ENCODE measurements at regions not wholly inside any gene's neighbourhood (a gene's known extent, or its start where the extent isn't known, plus 50 kb on each side); places are given as distances from the start of the nearest gene placed in this dataset.

DNA sequence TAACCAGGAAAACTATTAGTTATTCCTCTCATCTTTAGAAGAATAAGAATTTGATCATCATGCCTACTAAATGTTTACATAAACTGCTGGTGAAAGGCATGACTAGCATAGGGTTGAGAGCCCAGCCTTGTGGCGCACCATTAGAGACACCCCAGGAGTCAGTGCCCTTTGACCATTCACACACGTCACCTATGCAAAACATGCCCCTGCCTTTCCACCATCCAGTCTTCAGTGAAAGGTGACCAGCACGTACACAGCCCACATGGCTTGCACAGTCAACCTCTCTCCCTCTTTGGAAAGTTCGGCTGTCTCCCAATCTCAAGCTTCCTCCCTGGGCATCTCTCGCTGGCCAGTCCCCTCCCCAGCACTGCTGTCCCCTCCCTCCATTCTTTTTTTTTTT is 150.3 kb downstream of the ENGASE start:
- no peak for FAIRE-seq

DNA sequence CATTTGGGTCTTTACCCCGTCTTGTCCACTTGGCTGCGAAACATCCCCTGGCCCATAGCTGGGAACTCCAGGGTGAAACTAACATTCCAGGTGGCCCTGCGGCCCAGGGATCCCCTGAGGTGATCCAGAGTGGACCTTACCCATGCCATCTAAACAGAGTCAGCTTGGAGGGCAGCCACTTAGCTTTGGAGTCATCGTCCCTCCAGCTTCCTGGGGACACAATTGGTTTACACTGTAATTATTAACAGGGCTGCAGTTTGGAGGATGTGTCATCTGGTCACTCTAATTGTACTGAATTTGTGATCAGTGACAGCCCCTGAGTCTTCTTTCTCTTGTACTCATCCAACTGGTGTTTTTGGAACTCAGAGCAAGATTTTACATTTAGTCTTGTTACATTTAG is 149.9 kb downstream of the ENGASE start:
- Histone ChIP-seq H3K79me2 (ENCODE audit: control insufficient read depth, insufficient read depth, low read length) (no peaks in the 10 kb centered on the region), H3K4me3 (ENCODE audit: control insufficient read depth in 2 of 3, extremely low read depth in 1 of 3, insufficient read depth in 2 of 3, low read depth in 1 of 3, low read length in 3 of 3) (no peak overlapping the region), H3K36me3 (ENCODE audit: control insufficient read depth in 2 of 2, extremely low read depth in 1 of 2, insufficient read depth in 2 of 2, low read length in 2 of 2) (no peaks in the 10 kb centered on the region), H3K9me3 (ENCODE audit: control insufficient read depth, low read depth, low read length) (no peaks in the 10 kb centered on the region), H3K27me3 (ENCODE audit: control insufficient read depth, extremely low read depth, insufficient read depth, low read length) (peaks cover 39% of the 10 kb centered on the region), H3K9me1 (ENCODE audit: control insufficient read depth, extremely low read depth, insufficient read depth, low read length) (no peaks in the 10 kb centered on the region), H3K4me1 (ENCODE audit: control insufficient read depth, extremely low read depth, insufficient read depth, low read length) (peaks cover 23% of the 10 kb centered on the region), H3K4me2 (ENCODE audit: control insufficient read depth, extremely low read depth, insufficient read depth, low read depth, low read length) (no peak overlapping the region), H4K20me1 (ENCODE audit: control insufficient read depth, extremely low read depth, insufficient read depth, low read length) (no peaks in the 10 kb centered on the region), H3K27ac (ENCODE audit: control insufficient read depth, insufficient read depth, low read length) (no peak overlapping the region), H2AFZ (ENCODE audit: control insufficient read depth, low read length) (no peak overlapping the region), H3K9ac (ENCODE audit: control insufficient read depth, extremely low read depth, insufficient read depth, low read length) (no peak overlapping the region)
- TF ChIP-seq EZH2 (IDR thresholded peaks at IDR 0.05; ENCODE audit: low read length): no peak
- TF ChIP-seq, protein P1, sequence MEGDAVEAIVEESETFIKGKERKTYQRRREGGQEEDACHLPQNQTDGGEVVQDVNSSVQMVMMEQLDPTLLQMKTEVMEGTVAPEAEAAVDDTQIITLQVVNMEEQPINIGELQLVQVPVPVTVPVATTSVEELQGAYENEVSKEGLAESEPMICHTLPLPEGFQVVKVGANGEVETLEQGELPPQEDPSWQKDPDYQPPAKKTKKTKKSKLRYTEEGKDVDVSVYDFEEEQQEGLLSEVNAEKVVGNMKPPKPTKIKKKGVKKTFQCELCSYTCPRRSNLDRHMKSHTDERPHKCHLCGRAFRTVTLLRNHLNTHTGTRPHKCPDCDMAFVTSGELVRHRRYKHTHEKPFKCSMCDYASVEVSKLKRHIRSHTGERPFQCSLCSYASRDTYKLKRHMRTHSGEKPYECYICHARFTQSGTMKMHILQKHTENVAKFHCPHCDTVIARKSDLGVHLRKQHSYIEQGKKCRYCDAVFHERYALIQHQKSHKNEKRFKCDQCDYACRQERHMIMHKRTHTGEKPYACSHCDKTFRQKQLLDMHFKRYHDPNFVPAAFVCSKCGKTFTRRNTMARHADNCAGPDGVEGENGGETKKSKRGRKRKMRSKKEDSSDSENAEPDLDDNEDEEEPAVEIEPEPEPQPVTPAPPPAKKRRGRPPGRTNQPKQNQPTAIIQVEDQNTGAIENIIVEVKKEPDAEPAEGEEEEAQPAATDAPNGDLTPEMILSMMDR (optimal IDR thresholded peaks at IDR 0.05 in 1 of 3, IDR thresholded peaks at IDR 0.05 in 1 of 3, conservative IDR thresholded peaks at IDR 0.05 in 1 of 3; ENCODE audit: extremely low read depth in 1 of 3, insufficient read depth in 2 of 3, low read length in 3 of 3): no peak
- dilution Hi-C loops (cut with MboI; ENCODE audit: extremely low pct_ligation_motif_present, low sequenced_read_pairs): no loop called here
- FAIRE-seq (no peak), DNase-seq (ENCODE audit: low read depth, low spot score) (no peak)

More for the DNA sequence above, 150.3 kb downstream of the ENGASE start:
- dilution Hi-C loops (cut with MboI; ENCODE audit: extremely low pct_ligation_motif_present, low sequenced_read_pairs): no loop called here
- Histone ChIP-seq H3K4me2 (ENCODE audit: control insufficient read depth, extremely low read depth, insufficient read depth, low read depth, low read length) (no peak overlapping the region), H3K9me1 (ENCODE audit: control insufficient read depth, extremely low read depth, insufficient read depth, low read length) (no peaks in the 10 kb centered on the region), H3K36me3 (ENCODE audit: control insufficient read depth in 2 of 2, extremely low read depth in 1 of 2, insufficient read depth in 2 of 2, low read length in 2 of 2) (no peaks in the 10 kb centered on the region), H3K79me2 (ENCODE audit: control insufficient read depth, insufficient read depth, low read length) (no peaks in the 10 kb centered on the region), H3K4me3 (ENCODE audit: control insufficient read depth in 2 of 3, extremely low read depth in 1 of 3, insufficient read depth in 2 of 3, low read depth in 1 of 3, low read length in 3 of 3) (no peak overlapping the region), H3K27ac (ENCODE audit: control insufficient read depth, insufficient read depth, low read length) (no peak overlapping the region), H2AFZ (ENCODE audit: control insufficient read depth, low read length) (no peak overlapping the region), H3K4me1 (ENCODE audit: control insufficient read depth, extremely low read depth, insufficient read depth, low read length) (peaks cover 23% of the 10 kb centered on the region), H3K9me3 (ENCODE audit: control insufficient read depth, low read depth, low read length) (no peaks in the 10 kb centered on the region), H3K9ac (ENCODE audit: control insufficient read depth, extremely low read depth, insufficient read depth, low read length) (no peak overlapping the region), H3K27me3 (ENCODE audit: control insufficient read depth, extremely low read depth, insufficient read depth, low read length) (peaks cover 38% of the 10 kb centered on the region), H4K20me1 (ENCODE audit: control insufficient read depth, extremely low read depth, insufficient read depth, low read length) (no peaks in the 10 kb centered on the region)
- TF ChIP-seq, protein P1 (optimal IDR thresholded peaks at IDR 0.05 in 1 of 3, IDR thresholded peaks at IDR 0.05 in 1 of 3, conservative IDR thresholded peaks at IDR 0.05 in 1 of 3; ENCODE audit: extremely low read depth in 1 of 3, insufficient read depth in 2 of 3, low read length in 3 of 3): no peak
- TF ChIP-seq EZH2 (IDR thresholded peaks at IDR 0.05; ENCODE audit: low read length): no peak
- DNase-seq (ENCODE audit: low read depth, low spot score): no peak

Measured in keratinocyte (primary cell).